PC-3 (cell line): ENCODE measurements at regions not wholly inside any gene's neighbourhood (a gene's known extent, or its start where the extent isn't known, plus 50 kb on each side); places are given as distances from the start of the nearest gene placed in this dataset.

Experiments
- ATAC-seq: fragments of 200-7000 bp; cut with Tn5 transposase; 2 replicates; pipeline ENCODE4 v1.9.1; 2020; ENCODE audit warnings: mild to moderate bottlenecking, moderate library complexity
- BruUV-seq: library from RNA; stranded (reverse); fragments of 400-500 nt; replicated peaks from 2 replicates; lab custom pipeline; 2021; lab: Mats Ljungman, UMichigan
- CTCF ChIA-PET: fragments of 300-600 bp; sonication (Branson Sonifier 250); formaldehyde crosslinking; loops from one replicate; lab custom pipeline; 2022; ENCODE audit warnings: antibody characterized with exemption; lab: Charles Lee
- POLR2A ChIA-PET: fragments of 300-600 bp; sonication (Branson Sonifier 250); formaldehyde crosslinking; loops from one replicate; lab custom pipeline; 2022; ENCODE audit warnings: antibody characterized with exemption; ENCODE audit not compliant: unreplicated experiment; lab: Charles Lee
- DNase-seq: peaks from one replicate; pipeline ENCODE4 v3.0.0-alpha.2; 2015
- H2AFZ ChIP-seq: fragments of 300-600 bp; sonication (generic); 2 replicates; pipeline ENCODE4 v1.6.0; 2016; ENCODE audit warnings: antibody characterized with exemption, low read length
- H3F3A ChIP-seq: fragments of 300-600 bp; sonication (generic); one replicate; pipeline ENCODE4 v1.6.0; 2017; ENCODE audit warnings: antibody characterized with exemption, low read length, control low read depth, mild to moderate bottlenecking; ENCODE audit not compliant: unreplicated experiment
- H3K27ac ChIP-seq: fragments of 300-600 bp; sonication (generic); 2 replicates; pipeline ENCODE4 v1.5.1; 2016; ENCODE audit warnings: mild to moderate bottlenecking, low read length
- H3K27me3 ChIP-seq: fragments of 300-600 bp; sonication (generic); 2 replicates; pipeline ENCODE4 v1.6.1; 2016; ENCODE audit warnings: low read length, mixed read lengths
- H3K36me3 ChIP-seq: fragments of 300-600 bp; sonication (generic); 2 replicates; pipeline ENCODE4 v1.6.1; 2016; ENCODE audit warnings: low read depth, mixed run types, low read length, mixed read lengths
- H3K4me1 ChIP-seq: fragments of 300-600 bp; sonication (generic); 2 replicates; pipeline ENCODE4 v1.5.1; 2016; ENCODE audit warnings: low read length; ENCODE audit not compliant: insufficient read depth
- H3K4me2 ChIP-seq: fragments of 300-600 bp; sonication (generic); 2 replicates; pipeline ENCODE4 v1.6.0; 2016; ENCODE audit warnings: low read length
- H3K4me3 ChIP-seq: fragments of 300-600 bp; sonication (generic); 2 replicates; pipeline ENCODE4 v1.5.1; 2016; ENCODE audit warnings: mild to moderate bottlenecking, low read length, mixed read lengths
- H3K79me2 ChIP-seq: fragments of 300-600 bp; sonication (generic); 2 replicates; pipeline ENCODE4 v1.6.1; 2017; ENCODE audit warnings: low read length, mixed read lengths
- H3K9ac ChIP-seq: fragments of 300-600 bp; sonication (generic); 2 replicates; pipeline ENCODE4 v1.6.0; 2016; ENCODE audit warnings: mild to moderate bottlenecking, low read length
- H3K9me2 ChIP-seq: fragments of 300-600 bp; sonication (generic); replicated peaks from 2 replicates; pipeline ENCODE4 v1.6.1; 2016; ENCODE audit warnings: mixed run types, low read length, mixed read lengths
- H3K9me3 ChIP-seq: fragments of 300-600 bp; sonication (generic); 2 replicates; pipeline ENCODE4 v1.6.1; 2016; ENCODE audit warnings: low read length, mixed read lengths
- H4K20me1 ChIP-seq: fragments of 300-600 bp; sonication (generic); 2 replicates; pipeline ENCODE4 v1.6.1; 2016; ENCODE audit warnings: low read length, mixed read lengths
- CTCF ChIP-seq: fragments of 300-600 bp; sonication (generic); conservative IDR thresholded peaks from 2 replicates; pipeline ENCODE4 v1.5.1; 2017; ENCODE audit warnings: antibody characterized with exemption, low read depth, mild to moderate bottlenecking, low read length
- EZH2 ChIP-seq: fragments of 300-600 bp; sonication (generic); IDR thresholded peaks from one replicate; pipeline ENCODE4 v1.6.1; 2017; ENCODE audit warnings: antibody characterized with exemption, mild to moderate bottlenecking, low read length; ENCODE audit not compliant: unreplicated experiment
- EZH2phosphoT487 ChIP-seq: fragments of 300-600 bp; sonication (generic); IDR thresholded peaks from 2 replicates; pipeline ENCODE4 v1.6.1; 2018; ENCODE audit warnings: mild to moderate bottlenecking, antibody characterized with exemption, low read length, borderline replicate concordance
- intact Hi-C: fragments of 100-400 bp; cut with micrococcal nuclease; formaldehyde crosslinking; loops from 2 replicates; pipeline ENCODE4 v1.9.0; 2023

GRCh38 chr21:16942703-16943102, 570.1 kb upstream of the CXADR start:
- ATAC-seq: no peak
- Histone ChIP-seq H3K36me3 (no peaks in the 10 kb centered on the region), H3K4me1 (no peaks in the 10 kb centered on the region), H4K20me1 (no peaks in the 10 kb centered on the region), H3K9me3 (peaks cover 10% of the 10 kb centered on the region), H3K9me2 (no peaks in the 10 kb centered on the region), H3K4me2 (no peak overlapping the region), H3K79me2 (no peaks in the 10 kb centered on the region), H3K27ac (no peak overlapping the region), H3K27me3 (no peaks in the 10 kb centered on the region), H2AFZ (no peak overlapping the region), H3K9ac (no peak overlapping the region), H3K4me3 (no peak overlapping the region), H3F3A (no peaks in the 10 kb centered on the region)
- intact Hi-C loops: no loop called here
- ChIA-PET CTCF (no interaction called here), POLR2A (no interaction called here)
- peak; percentile 6 for DNase-seq
- TF ChIP-seq CTCF (peak; percentile 49; the same call in 1 of the 2 replicates), EZH2 (no peak)
- BruUV-seq: no TSS peak

GRCh38 chr21:16943231-16943630, 569.6 kb upstream of the CXADR start:
- Histone ChIP-seq H3K4me1 (no peaks in the 10 kb centered on the region), H3K4me2 (no peak overlapping the region), H3K27me3 (no peaks in the 10 kb centered on the region), H3K9ac (no peak overlapping the region), H3F3A (no peaks in the 10 kb centered on the region), H3K36me3 (no peaks in the 10 kb centered on the region), H2AFZ (no peak overlapping the region), H4K20me1 (no peaks in the 10 kb centered on the region), H3K4me3 (no peak overlapping the region), H3K9me3 (peaks cover 14% of the 10 kb centered on the region), H3K79me2 (no peaks in the 10 kb centered on the region), H3K27ac (no peak overlapping the region), H3K9me2 (no peaks in the 10 kb centered on the region)
- no TSS peak for BruUV-seq
- intact Hi-C loops: no loop called here
- CTCF ChIA-PET: no interaction called here
- DNase-seq: no peak
- no peak for TF ChIP-seq EZH2
- TF ChIP-seq CTCF: no peak
- TF ChIP-seq EZH2phosphoT487: no peak
- POLR2A ChIA-PET: no interaction called here
- no peak for ATAC-seq

GRCh38 chr21:16945580-16945979, 567.3 kb upstream of the CXADR start:
- BruUV-seq: no TSS peak
- ATAC-seq (no peak), DNase-seq (no peak)
- no peaks in the 10 kb centered on the region for H4K20me1 ChIP-seq
- H3K27me3 ChIP-seq: no peaks in the 10 kb centered on the region
- H3K36me3 ChIP-seq: no peaks in the 10 kb centered on the region
- H3F3A ChIP-seq: no peaks in the 10 kb centered on the region
- H3K4me1 ChIP-seq: no peaks in the 10 kb centered on the region
- TF ChIP-seq EZH2phosphoT487 (no peak), CTCF (no peak), EZH2 (no peak)
- H3K9me3 ChIP-seq: peaks cover 21% of the 10 kb centered on the region
- H3K4me3 ChIP-seq: no peak overlapping the region
- no peak overlapping the region for H2AFZ ChIP-seq
- no peak overlapping the region for H3K4me2 ChIP-seq
- ChIA-PET CTCF (no interaction called here), POLR2A (no interaction called here)
- no peaks in the 10 kb centered on the region for H3K79me2 ChIP-seq
- intact Hi-C loops: no loop called here
- no peak overlapping the region for H3K9ac ChIP-seq
- no peaks in the 10 kb centered on the region for H3K9me2 ChIP-seq
- no peak overlapping the region for H3K27ac ChIP-seq
